Muscle of leg (tissue), 3 donors: ENCODE measurements at regions not wholly inside any gene's neighbourhood (a gene's known extent, or its start where the extent isn't known, plus 50 kb on each side); places are given as distances from the start of the nearest gene placed in this dataset.
A peak's percentile ranks its signal among the peaks of the same experiment; 100 is the strongest.

ENCODE experiments used
- DNase-seq: peaks from one replicate; pipeline ENCODE4 v3.0.0; 2013
- H3K27ac ChIP-seq: one replicate; pipeline ENCODE4 v1.5.1; 2013; ENCODE audit warnings: mild to moderate bottlenecking, low read length, control low read depth
- H3K27me3 ChIP-seq: one replicate; pipeline ENCODE4 v1.6.1; 2013; ENCODE audit warnings: low read length; ENCODE audit not compliant: control insufficient read depth, insufficient read depth
- H3K36me3 ChIP-seq: one replicate; pipeline ENCODE4 v1.6.1; 2013; ENCODE audit warnings: low read length; ENCODE audit not compliant: control insufficient read depth, insufficient read depth
- H3K4me1 ChIP-seq: one replicate; pipeline ENCODE4 v1.6.1; 2013; ENCODE audit warnings: low read length; ENCODE audit not compliant: control insufficient read depth, insufficient read depth
- H3K4me3 ChIP-seq: one replicate; pipeline ENCODE4 v1.5.1; 2013; ENCODE audit warnings: low read length, control low read depth
- H3K9me3 ChIP-seq: replicated peaks from 2 replicates; pipeline ENCODE4 v1.6.1; 2013; ENCODE audit warnings: low read depth, low read length; ENCODE audit not compliant: control insufficient read depth
- WGBS: methylation state at CpG from one replicate; pipeline ENCODE4 v1.1.5; 2013; ENCODE audit warnings: missing lambda C conversion rate; ENCODE audit not compliant: insufficient coverage; 5-methylcytosine and 5-hydroxymethylcytosine counted together

DNA sequence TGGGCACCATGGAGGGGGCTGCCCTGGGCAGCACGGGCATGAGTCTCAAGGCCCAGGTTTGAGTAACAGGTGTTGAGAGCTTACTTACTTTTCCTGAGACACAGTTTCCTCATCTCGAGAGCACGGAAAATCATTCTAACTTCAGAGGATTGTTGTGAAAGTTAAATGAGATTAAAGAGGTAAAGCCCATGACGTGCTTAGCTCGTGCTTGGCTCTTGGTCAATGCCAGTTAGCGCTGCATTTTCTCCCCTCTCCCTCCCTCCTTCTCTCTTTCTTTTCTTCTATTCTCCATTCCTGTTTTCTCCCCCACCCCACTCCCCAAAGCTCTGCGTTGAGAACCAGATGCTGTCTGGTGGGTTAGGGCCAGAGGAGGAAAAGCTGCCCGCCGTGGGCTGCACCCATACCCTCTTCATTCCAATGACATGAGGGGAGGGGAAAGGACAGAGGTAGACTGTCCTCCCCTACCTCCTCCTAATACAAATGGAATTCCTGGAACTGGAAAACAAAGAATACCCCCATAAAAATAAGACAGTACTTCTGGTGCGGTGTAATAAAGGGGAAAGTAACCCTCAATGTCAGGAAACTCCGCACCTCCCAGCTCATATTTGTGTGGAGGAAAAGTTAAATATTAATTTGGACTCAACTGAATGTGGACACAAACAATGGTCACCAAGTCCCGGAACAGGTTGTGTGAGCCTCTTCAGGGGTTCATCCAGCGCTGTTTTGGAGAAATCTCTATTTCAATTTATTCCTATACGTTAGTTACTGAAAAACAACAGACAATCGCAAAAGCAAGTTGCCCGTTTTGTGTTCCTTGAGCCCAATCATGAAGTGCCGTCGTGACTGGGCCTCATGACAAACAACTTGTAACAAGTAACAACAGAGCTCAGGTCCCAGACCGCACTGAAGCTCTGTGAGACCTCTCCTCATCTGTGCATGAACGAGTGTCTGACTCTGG is 54.8 kb upstream of the B3GAT1 start:
- Histone ChIP-seq H3K27ac (no peak overlapping the region), H3K4me1 (peaks cover 6% of the 10 kb centered on the region), H3K4me3 (no peak overlapping the region), H3K36me3 (no peaks in the 10 kb centered on the region), H3K9me3 (no peaks in the 10 kb centered on the region), H3K27me3 (peaks cover 41% of the 10 kb centered on the region)
- WGBS, result 86% methylated on average over 7 of the region's 20 CpGs
- DNase-seq, result no peak

DNA sequence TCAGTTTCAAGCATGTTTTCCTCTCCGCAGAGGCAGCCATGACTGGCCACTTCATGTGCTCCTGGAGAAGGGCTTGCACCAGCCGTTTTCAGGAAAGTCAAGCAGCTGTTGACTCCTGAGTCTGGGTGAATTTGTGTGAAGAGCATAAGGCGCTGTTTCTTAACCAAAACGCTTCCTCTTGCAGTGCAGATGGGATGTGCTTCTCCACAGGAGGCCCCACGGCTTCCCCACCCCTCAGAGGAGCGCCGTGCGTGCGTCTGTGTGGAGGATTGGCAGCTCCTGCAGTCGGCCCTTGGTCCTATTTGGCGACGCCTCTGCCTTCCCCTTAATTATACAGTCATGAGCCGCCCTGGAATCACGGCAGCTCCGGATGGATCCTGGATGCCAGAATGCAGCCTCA is 54.1 kb upstream of the B3GAT1 start:
- no peaks in the 10 kb centered on the region for H3K36me3 ChIP-seq
- WGBS, result 10% methylated on average over 14 of the region's 15 CpGs
- peaks cover 36% of the 10 kb centered on the region for H3K27me3 ChIP-seq
- no peak overlapping the region for H3K4me3 ChIP-seq
- H3K4me1 ChIP-seq, result peaks cover 6% of the 10 kb centered on the region
- no peaks in the 10 kb centered on the region for H3K9me3 ChIP-seq
- no peak overlapping the region for H3K27ac ChIP-seq
- peak; percentile 14 for DNase-seq

GRCh38 chr11:134464981-134465730 is 53.1 kb upstream of the B3GAT1 start:
- Histone ChIP-seq H3K4me3 (no peak overlapping the region), H3K27me3 (peaks cover 35% of the 10 kb centered on the region), H3K4me1 (peaks cover 6% of the 10 kb centered on the region), H3K27ac (no peak overlapping the region), H3K9me3 (no peaks in the 10 kb centered on the region), H3K36me3 (no peaks in the 10 kb centered on the region)
- 88% methylated on average over 6 of the region's 13 CpGs for WGBS
- DNase-seq, result no peak

DNA sequence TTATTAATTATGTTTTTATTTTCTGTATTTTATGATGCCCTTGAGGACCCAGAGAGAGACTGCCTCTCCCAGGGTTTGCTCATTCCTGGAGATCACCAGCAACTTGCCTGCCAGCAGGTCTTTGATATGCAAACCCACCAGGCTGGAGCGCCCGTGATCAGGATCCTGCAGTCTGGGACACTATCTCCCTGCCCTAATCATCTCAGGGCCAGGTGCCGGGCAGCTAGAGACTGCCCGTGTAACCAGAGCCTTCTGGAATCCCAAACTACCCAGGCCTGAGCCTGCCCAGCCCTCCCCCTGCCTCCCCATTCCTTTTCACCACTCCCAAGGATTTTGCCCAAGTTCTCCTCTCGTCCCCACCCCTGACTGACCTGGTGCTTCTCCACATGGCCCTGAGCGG is 52.2 kb upstream of the B3GAT1 start:
- 25% methylated on average over 5 of the region's 6 CpGs for WGBS
- Histone ChIP-seq H3K9me3 (no peaks in the 10 kb centered on the region), H3K27ac (no peak overlapping the region), H3K27me3 (peaks cover 35% of the 10 kb centered on the region), H3K4me3 (no peak overlapping the region), H3K4me1 (peaks cover 6% of the 10 kb centered on the region), H3K36me3 (no peaks in the 10 kb centered on the region)
- DNase-seq, result no peak

DNA sequence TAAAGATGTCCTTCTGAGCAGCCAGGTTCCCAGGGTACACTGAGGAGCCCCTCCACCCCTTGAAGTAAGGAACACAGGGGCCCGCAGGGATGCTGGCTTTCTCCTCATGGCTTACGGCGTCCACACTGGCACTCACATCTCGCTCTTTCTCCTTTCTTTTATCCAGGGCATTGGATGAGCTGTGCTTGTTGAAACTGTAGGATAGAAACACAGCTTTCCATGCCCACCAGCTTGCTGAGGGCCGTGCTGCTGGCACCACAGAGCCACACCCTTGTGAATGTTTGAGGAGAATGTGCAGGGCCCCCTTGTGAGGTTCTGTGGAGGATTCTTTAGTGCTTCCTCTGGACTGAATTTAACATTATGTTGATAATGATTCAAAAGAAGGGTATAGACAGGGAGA is 51.7 kb upstream of the B3GAT1 start:
- H3K36me3 ChIP-seq, result no peaks in the 10 kb centered on the region
- H3K4me3 ChIP-seq, result no peak overlapping the region
- DNase-seq, result no peak
- WGBS, result no CpG with 5 or more reads among the region's 5 CpGs
- no peak overlapping the region for H3K27ac ChIP-seq
- H3K9me3 ChIP-seq, result no peaks in the 10 kb centered on the region
- H3K27me3 ChIP-seq, result peaks cover 34% of the 10 kb centered on the region
- peaks cover 6% of the 10 kb centered on the region for H3K4me1 ChIP-seq
